Fibroblast of peridontal ligament (primary cell): ENCODE measurements at regions not wholly inside any gene's neighbourhood (a gene's known extent, or its start where the extent isn't known, plus 50 kb on each side); places are given as distances from the start of the nearest gene placed in this dataset.

ENCODE experiments used
- DNase-seq: peaks from one replicate; pipeline ENCODE4 v3.0.0-alpha.2; 2010; ENCODE audit errors: extremely low read depth

DNA sequence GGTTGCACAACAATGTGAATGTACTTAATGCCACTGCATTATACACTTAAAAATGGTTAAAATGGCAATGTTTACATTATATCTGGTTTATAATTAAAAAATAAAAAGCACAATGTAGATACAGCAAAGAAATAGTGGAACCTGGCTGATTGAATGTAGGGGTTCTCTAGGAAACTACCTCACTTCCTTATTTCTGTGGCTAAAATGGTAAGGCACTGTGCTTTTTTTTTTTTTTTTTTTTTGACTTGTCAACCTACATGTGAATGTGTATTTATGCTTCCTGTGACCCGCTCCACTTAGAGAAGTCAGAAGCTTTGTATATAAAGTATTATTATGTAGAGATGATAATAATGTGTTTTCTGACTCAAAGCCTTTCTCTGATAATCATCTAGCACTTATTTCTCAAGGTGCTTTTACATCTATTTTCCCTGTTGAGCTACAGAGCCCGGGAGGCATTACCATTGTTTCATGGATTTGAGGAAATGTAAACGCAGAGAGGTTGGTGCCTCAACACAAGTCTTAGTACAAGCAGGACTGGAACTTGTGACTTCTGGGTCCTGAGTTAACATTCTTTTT lies 55.0 kb downstream of the SOX4 start:
- DNase-seq = no peak

DNA sequence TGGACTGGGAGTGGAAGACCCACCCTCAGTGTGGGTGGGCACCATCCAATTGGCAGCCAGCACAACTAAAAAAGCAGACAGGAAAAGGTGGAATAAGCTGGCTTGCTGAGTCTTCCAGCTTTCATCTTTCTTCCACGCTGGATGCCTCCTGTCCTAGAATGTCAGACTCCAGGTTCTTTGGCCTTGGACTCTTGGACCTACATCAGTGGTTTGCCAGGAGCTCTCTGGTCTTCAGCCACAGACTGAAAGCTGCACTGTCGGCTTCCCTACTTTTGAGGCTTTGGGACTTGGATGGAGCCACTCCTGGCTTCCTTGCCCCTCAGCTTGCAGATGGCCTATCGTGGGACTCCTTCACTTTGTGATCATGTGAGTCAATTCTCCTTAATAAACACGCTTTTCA lies 59.8 kb downstream of the SOX4 start:
- no peak for DNase-seq

- DNase-seq = no peak
Measured at GRCh38 chr6:21653905-21654304, 60.4 kb downstream of the SOX4 start.

DNA sequence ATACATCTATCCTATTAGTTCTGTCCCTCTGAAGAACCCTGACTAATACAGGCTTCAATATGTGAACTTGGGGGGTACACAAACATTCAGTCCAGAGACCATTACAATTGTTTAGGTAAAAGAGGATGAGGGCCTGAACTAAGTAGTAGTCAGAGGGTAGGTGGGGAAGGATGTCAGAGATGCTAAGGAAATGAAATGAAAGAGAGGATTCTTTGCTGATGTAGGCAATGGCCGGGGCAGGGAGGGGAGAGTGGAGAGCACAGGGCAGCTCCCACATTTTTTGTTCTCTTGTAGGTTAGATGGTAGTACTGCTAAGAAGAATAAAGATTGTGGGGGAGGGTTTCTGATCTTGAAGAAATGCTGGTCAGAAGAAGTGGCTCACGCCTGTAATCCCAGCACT lies 60.8 kb downstream of the SOX4 start:
- no peak for DNase-seq

- no peak for DNase-seq
Measured at GRCh38 chr6:21663966-21664313, 70.4 kb downstream of the SOX4 start.

DNA sequence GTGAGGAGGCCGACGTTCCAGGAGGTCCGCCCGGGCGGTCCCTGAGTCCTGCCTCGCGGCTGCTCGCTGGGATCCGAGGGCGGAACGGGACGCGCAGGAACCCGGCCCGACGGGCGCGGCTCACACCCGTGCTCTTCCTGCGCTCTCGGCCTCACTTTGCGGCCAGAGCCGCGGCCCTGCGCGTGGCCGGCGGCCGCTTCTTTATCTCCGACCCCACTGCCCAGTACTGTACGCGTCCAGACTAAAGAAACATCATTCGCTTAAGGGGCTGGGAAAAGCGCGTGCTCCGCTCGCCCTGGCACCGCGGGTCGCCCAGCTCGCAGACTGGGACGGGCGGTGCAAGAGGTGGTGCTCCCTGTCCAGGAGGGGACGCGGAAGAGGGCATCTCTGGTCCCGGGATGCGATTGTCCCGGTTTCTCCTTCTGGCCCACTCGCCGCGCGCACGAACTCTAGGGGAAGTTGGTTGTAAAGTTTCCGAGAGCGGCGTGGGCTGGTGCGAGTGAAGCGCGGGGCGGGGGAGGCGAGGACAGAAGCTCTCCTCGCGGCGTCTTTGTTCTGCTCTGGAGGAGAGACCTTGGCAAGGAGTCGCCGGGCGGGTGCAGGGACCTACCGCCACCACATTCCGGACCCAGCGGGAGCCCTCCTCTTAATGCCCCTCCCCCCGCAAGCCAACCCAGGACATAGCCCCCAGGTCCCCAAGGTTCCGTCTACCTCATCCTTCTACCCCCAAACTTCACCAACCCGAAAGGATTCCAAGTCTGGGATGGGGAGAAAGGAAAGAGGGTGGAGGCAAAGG lies 71.0 kb downstream of the SOX4 start:
- DNase-seq = no peak

DNA sequence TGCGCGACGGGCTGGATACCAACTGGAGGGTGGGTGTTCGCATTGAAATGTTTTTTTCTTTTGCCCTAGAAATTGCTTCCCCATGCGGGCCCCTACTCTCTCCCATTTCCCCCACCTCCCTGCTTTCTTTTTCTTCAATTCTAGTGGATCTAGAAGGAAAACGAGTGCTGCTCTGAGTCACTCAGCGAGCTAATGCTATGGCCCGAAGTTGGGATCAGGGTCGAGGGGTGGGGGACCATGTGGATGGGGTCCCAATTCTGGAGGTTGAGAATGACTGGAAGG lies 71.5 kb downstream of the SOX4 start:
- DNase-seq = no peak

DNA sequence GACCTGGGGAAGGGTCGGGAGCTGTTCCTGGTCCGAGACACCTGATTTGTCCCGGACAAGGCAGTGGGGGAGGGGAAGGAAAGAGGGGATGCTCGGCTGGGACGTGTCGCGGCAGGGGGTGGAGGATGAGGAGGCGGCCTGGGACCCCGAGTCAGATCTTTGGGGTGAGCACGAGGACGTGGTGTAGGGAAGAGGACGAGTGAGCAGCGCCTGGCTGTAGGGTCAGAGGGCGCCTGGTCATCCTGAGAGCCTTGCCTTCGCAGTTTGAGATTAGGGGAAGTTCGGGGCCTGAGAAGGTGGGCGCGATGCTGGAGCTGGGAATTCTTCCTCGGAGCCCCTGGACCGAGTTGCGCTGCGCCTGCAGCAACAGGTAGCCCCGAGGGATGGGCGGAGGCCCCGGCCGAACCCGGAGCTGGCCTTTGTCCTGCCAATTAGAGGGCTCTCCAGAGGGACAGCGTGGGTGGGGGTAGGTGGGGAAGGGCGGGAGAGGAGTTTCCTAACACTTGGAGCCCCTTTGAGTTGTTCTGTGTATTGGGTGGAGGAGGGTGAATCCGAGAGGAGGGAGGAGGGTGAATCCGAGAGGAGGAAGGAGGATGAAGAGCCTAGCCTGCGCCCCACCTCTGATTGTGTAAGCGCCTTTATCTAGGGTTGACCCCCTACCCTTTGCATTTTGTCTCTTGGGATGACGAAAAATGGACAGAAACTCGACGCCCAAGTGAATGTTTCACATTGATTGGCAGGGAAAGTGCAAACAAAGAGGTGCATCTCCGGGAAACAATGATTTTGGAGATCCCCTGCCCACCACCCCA lies 72.0 kb downstream of the SOX4 start:
- no peak for DNase-seq

DNA sequence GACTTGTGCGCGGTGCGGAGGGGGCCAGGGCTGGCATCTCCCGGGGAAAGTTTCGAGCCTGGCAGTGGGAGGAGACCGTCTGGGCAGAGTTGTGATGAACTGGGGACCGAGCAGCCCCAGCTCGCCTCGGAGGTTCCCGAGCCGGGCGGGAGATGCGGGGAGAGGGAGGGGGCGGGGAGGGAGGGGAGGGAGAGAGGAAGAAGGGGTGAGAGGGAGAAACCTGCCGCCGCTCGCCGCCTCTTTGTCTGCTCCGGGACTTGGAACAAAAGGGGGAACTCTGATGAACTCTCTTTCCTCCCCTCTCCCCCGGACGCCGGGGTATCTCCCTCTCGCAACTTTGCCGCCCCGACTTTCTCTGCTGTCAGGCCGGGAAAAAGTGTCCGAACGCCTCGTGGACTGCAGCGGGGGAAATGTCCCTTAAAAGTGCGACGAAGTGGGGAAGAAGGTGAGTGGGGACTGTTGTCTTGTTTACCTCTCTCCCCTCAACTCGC lies 72.7 kb downstream of the SOX4 start:
- no peak for DNase-seq

DNA sequence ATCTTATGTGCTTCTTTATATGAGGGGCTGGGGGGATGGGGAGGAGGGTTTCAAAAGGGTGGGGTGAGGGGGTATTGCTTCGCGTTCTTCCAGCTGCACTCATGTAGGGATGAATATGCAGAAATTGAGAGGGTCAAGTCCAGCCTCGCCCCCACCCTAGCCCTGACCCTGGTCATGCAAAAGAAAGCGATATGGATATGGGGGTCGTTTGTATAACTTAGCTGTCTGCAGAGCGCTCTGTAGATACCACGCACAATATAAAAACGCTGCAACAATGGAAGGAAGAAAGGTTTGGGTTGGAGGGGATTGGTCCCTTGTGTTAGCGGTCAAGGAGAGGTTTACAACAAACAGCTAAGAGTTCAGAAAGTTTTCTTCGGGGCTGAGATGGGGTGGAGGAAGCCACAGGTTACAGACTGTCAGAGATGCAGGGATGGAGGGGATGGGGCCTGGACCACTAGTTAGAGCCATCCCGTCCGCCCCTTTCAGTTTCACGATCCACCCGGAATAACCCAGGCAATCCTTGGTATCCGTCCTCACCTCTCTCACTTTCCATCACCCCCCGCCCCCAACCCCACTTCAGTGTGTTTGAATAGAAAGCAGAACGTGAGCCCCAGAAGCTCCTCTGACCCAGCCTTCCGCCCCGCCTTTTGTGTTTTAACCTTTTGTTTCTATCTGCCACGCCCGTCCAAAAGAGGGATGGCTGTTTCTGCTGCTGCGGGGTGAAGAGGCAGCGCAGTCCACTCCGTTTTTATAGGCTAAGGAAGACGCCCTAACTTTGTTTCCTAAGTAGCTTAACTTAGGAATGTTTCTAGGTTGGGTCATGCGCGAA lies 73.5 kb downstream of the SOX4 start:
- no peak for DNase-seq

GRCh38 chr6:21668795-21669194 lies 75.2 kb downstream of the SOX4 start:
- DNase-seq = no peak

GRCh38 chr6:21676769-21677168 lies 83.2 kb downstream of the SOX4 start:
- DNase-seq = no peak

DNA sequence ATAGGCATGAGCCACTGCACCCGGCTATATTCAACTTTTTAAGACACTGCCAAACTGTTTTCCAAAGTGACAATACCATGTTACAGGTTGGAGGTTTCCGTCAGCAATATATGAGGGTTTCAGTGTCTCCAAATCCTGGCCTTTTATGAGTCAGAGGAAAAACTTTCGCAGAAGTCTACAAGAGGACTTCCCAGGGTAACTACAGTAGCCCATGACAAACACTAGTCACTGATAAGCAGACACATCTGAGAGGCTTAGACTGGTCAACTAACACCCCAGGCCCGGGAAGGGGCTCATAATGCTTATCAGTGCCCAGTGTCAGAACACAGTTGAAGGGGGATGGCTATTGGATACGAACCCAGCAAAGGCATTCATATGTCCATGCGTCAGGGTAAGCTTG lies 85.4 kb downstream of the SOX4 start:
- peak; percentile 16 for DNase-seq

GRCh38 chr6:21679761-21680265 lies 86.3 kb downstream of the SOX4 start:
- peak; percentile 73 for DNase-seq

- DNase-seq = no peak
Measured at GRCh38 chr6:21680611-21681010, 87.1 kb downstream of the SOX4 start.

- no peak for DNase-seq
Measured at GRCh38 chr6:21690489-21690888, 96.9 kb downstream of the SOX4 start.

- no peak for DNase-seq
Measured at GRCh38 chr6:21691685-21692346, 98.3 kb downstream of the SOX4 start.

GRCh38 chr6:21692721-21693120 lies 99.2 kb downstream of the SOX4 start:
- DNase-seq = no peak

- no peak for DNase-seq
Measured at GRCh38 chr6:21694168-21694567, 100.6 kb downstream of the SOX4 start.

- no peak for DNase-seq
Measured at GRCh38 chr6:21707524-21708319, 114.2 kb downstream of the SOX4 start.

- no peak for DNase-seq
Measured at GRCh38 chr6:21708320-21708580, 114.7 kb downstream of the SOX4 start.
